Loucy (cell line): ENCODE measurements at regions not wholly inside any gene's neighbourhood (a gene's known extent, or its start where the extent isn't known, plus 50 kb on each side); places are given as distances from the start of the nearest gene placed in this dataset.

Experiments
- H2AFZ ChIP-seq: fragments of 200-600 bp; sonication (generic); 2 replicates; pipeline ENCODE4 v1.6.0; 2016; ENCODE audit warnings: antibody characterized with exemption, mild to moderate bottlenecking, low read length, moderate library complexity
- H3F3A ChIP-seq: fragments of 200-600 bp; 2 replicates; pipeline ENCODE4 v1.6.0; 2016; ENCODE audit warnings: antibody characterized with exemption, low read depth, mild to moderate bottlenecking
- H3K27me3 ChIP-seq: fragments of 200-600 bp; sonication (generic); 2 replicates; pipeline ENCODE4 v1.6.1; 2014; ENCODE audit warnings: low read length, mild to moderate bottlenecking; ENCODE audit not compliant: insufficient read depth, poor library complexity, severe bottlenecking
- H3K36me3 ChIP-seq: fragments of 200-600 bp; sonication (generic); 2 replicates; pipeline ENCODE4 v1.6.1; 2016; ENCODE audit warnings: low read length; ENCODE audit not compliant: insufficient read depth
- H3K4me1 ChIP-seq: fragments of 200-600 bp; sonication (generic); 2 replicates; pipeline ENCODE4 v1.5.1; 2014; ENCODE audit warnings: low read length, mild to moderate bottlenecking; ENCODE audit not compliant: insufficient read depth, poor library complexity, severe bottlenecking
- H3K4me2 ChIP-seq: fragments of 200-600 bp; sonication (generic); 2 replicates; pipeline ENCODE4 v1.6.0; 2014; ENCODE audit warnings: antibody characterized with exemption, low read length, low read depth, mild to moderate bottlenecking; ENCODE audit not compliant: poor library complexity, severe bottlenecking
- H3K4me3 ChIP-seq: fragments of 200-600 bp; sonication (generic); 2 replicates; pipeline ENCODE4 v1.5.1; 2014; ENCODE audit warnings: low read length, mild to moderate bottlenecking, mixed read lengths; ENCODE audit not compliant: poor library complexity, severe bottlenecking
- H3K79me2 ChIP-seq: fragments of 200-600 bp; sonication (generic); 2 replicates; pipeline ENCODE4 v1.6.1; 2014; ENCODE audit warnings: low read length; ENCODE audit not compliant: insufficient read depth
- H3K9ac ChIP-seq: fragments of 200-600 bp; sonication (generic); 2 replicates; pipeline ENCODE4 v1.6.0; 2014; ENCODE audit warnings: mild to moderate bottlenecking, low read depth, low read length, moderate library complexity; ENCODE audit not compliant: poor library complexity, severe bottlenecking
- H3K9me2 ChIP-seq: fragments of 200-600 bp; sonication (generic); replicated peaks from 2 replicates; pipeline ENCODE4 v1.6.1; 2016; ENCODE audit warnings: low read depth, low read length, mixed read lengths
- H3K9me3 ChIP-seq: fragments of 200-600 bp; sonication (generic); 2 replicates; pipeline ENCODE4 v1.6.1; 2014; ENCODE audit warnings: mild to moderate bottlenecking, antibody characterized with exemption, low read length, low read depth; ENCODE audit not compliant: insufficient read depth
- H4K20me1 ChIP-seq: fragments of 200-600 bp; sonication (generic); 2 replicates; pipeline ENCODE4 v1.6.0; 2014; ENCODE audit warnings: antibody characterized with exemption, low read length, mild to moderate bottlenecking; ENCODE audit not compliant: insufficient read depth, poor library complexity, severe bottlenecking
- CTCF ChIP-seq: fragments of 200-600 bp; sonication (generic); conservative IDR thresholded peaks from 2 replicates; pipeline ENCODE4 v1.5.1; 2014; ENCODE audit warnings: mild to moderate bottlenecking, antibody characterized with exemption, low read length
- EZH2phosphoT487 ChIP-seq: fragments of 200-600 bp; IDR thresholded peaks from 2 replicates; pipeline ENCODE4 v1.6.1; 2018; ENCODE audit warnings: antibody characterized with exemption, mild to moderate bottlenecking, moderate library complexity, borderline replicate concordance

GRCh38 chr6:120675886-120676285 lies 658.4 kb downstream of the TBC1D32 start:
- Histone ChIP-seq H3K79me2 (no peaks in the 10 kb centered on the region), H3K36me3 (no peaks in the 10 kb centered on the region), H4K20me1 (no peaks in the 10 kb centered on the region), H3K9ac (no peak overlapping the region), H2AFZ (no peak overlapping the region), H3K4me3 (no peak overlapping the region), H3K9me2 (no peaks in the 10 kb centered on the region), H3F3A (no peaks in the 10 kb centered on the region), H3K4me1 (no peaks in the 10 kb centered on the region), H3K9me3 (no peaks in the 10 kb centered on the region), H3K27me3 (no peaks in the 10 kb centered on the region), H3K4me2 (no peak overlapping the region)
- TF ChIP-seq EZH2phosphoT487 (no peak), CTCF (no peak)

GRCh38 chr6:120671519-120671918 lies 662.8 kb downstream of the TBC1D32 start:
- no peak overlapping the region for H2AFZ ChIP-seq
- no peak overlapping the region for H3K9ac ChIP-seq
- H3K36me3 ChIP-seq: no peaks in the 10 kb centered on the region
- no peaks in the 10 kb centered on the region for H3K27me3 ChIP-seq
- H3K4me2 ChIP-seq: no peak overlapping the region
- H3K9me3 ChIP-seq: no peaks in the 10 kb centered on the region
- no peaks in the 10 kb centered on the region for H3K9me2 ChIP-seq
- no peaks in the 10 kb centered on the region for H4K20me1 ChIP-seq
- TF ChIP-seq CTCF: no peak
- TF ChIP-seq EZH2phosphoT487: no peak
- no peaks in the 10 kb centered on the region for H3K4me1 ChIP-seq
- H3K4me3 ChIP-seq: no peak overlapping the region
- no peaks in the 10 kb centered on the region for H3K79me2 ChIP-seq
- H3F3A ChIP-seq: no peaks in the 10 kb centered on the region

- Histone ChIP-seq H3K36me3 (no peaks in the 10 kb centered on the region), H3K9me2 (no peaks in the 10 kb centered on the region), H3K27me3 (no peaks in the 10 kb centered on the region), H4K20me1 (no peaks in the 10 kb centered on the region), H3K4me1 (no peaks in the 10 kb centered on the region), H3K4me3 (no peak overlapping the region), H3K9ac (no peak overlapping the region), H3K79me2 (no peaks in the 10 kb centered on the region), H3K4me2 (no peak overlapping the region), H3F3A (no peaks in the 10 kb centered on the region), H3K9me3 (no peaks in the 10 kb centered on the region), H2AFZ (no peak overlapping the region)
- no peak for TF ChIP-seq CTCF
- TF ChIP-seq EZH2phosphoT487: no peak
Measured at GRCh38 chr6:120652506-120652905, 681.8 kb downstream of the TBC1D32 start.
